Endothelial cell of umbilical vein (primary cell): ENCODE measurements at regions not wholly inside any gene's neighbourhood (a gene's known extent, or its start where the extent isn't known, plus 50 kb on each side); places are given as distances from the start of the nearest gene placed in this dataset.

Experiments used
- BruUV-seq: library from RNA; stranded (reverse); fragments of 400-500 nt; replicated peaks from 2 replicates; lab custom pipeline; 2021; lab: Mats Ljungman, UMichigan
- CTCF ChIA-PET: fragments of 300-600, 350-600 bp; sonication (Branson Sonifier 250); formaldehyde crosslinking; loops from one replicate; lab custom pipeline; 2021; ENCODE audit warnings: antibody characterized with exemption, inconsistent platforms; lab: Charles Lee
- POLR2A ChIA-PET: fragments of 300-600, 350-600 bp; sonication (Branson Sonifier 250); formaldehyde crosslinking; loops from one replicate; lab custom pipeline; 2021; ENCODE audit warnings: antibody characterized with exemption, inconsistent platforms; lab: Charles Lee
- DNase-seq: peaks from one replicate; pipeline ENCODE4 v3.0.0-alpha.2; 2011; ENCODE audit warnings: low read depth, low spot score
- FAIRE-seq: peaks from 2 replicates; lab custom pipeline; 2011; peaks lifted over from hg19 to GRCh38; lab: Jason Lieb, UNC
- H2AFZ ChIP-seq: 2 replicates; pipeline ENCODE4 v1.6.0; 2012; ENCODE audit warnings: low read depth, low read length, control low read depth, inconsistent platforms
- H3K27ac ChIP-seq: 2 replicates; pipeline ENCODE4 v1.5.1; 2011; ENCODE audit warnings: low read depth, mild to moderate bottlenecking, control low read depth, low read length, moderate library complexity; ENCODE audit not compliant: insufficient read depth
- H3K27me3 ChIP-seq, 2 experiments: 2 replicates each; pipeline versions ENCODE4 v1.6.0 to v1.6.1; 2011; ENCODE audit warnings: low read length in 2 of 2, mixed read lengths in 1 of 2; ENCODE audit not compliant: control insufficient read depth in 2 of 2, insufficient read depth in 2 of 2
- H3K36me3 ChIP-seq, 2 experiments: 2 replicates in 1 of 2; 3 replicates in 1 of 2; pipeline ENCODE4 v1.5.1; 2011; ENCODE audit warnings: low read length in 2 of 2, mild to moderate bottlenecking in 1 of 2, moderate library complexity in 1 of 2; ENCODE audit not compliant: control insufficient read depth in 2 of 2, insufficient read depth in 2 of 2; ENCODE audit errors: extremely low read depth in 1 of 2
- H3K4me1 ChIP-seq: 3 replicates; pipeline ENCODE4 v1.5.1; 2011; ENCODE audit warnings: mild to moderate bottlenecking, low read length; ENCODE audit not compliant: control insufficient read depth, insufficient read depth; ENCODE audit errors: extremely low read depth
- H3K4me2 ChIP-seq: 2 replicates; pipeline ENCODE4 v1.6.1; 2011; ENCODE audit warnings: low read length, control low read depth, mixed read lengths; ENCODE audit not compliant: insufficient read depth
- H3K4me3 ChIP-seq, 3 experiments: fragments of 200-600 bp in 1 of 3; sonication (generic), shearing (Covaris generic) in 1 of 3; replicated peaks in 1 of 3; 2 replicates each; pipeline ENCODE4 v1.5.1; 2011 to 2016; ENCODE audit warnings: control low read depth in 3 of 3, low read length in 3 of 3, mild to moderate bottlenecking in 2 of 3, inconsistent platforms in 1 of 3, low read depth in 1 of 3, moderate library complexity in 1 of 3; ENCODE audit not compliant: insufficient read depth in 1 of 3
- H3K79me2 ChIP-seq: 2 replicates; pipeline ENCODE4 v1.6.0; 2012; ENCODE audit warnings: low read length, inconsistent platforms; ENCODE audit not compliant: control insufficient read depth, insufficient read depth
- H3K9ac ChIP-seq: replicated peaks from 2 replicates; pipeline ENCODE3; 2011; ENCODE audit warnings: low read length, control low read depth; ENCODE audit not compliant: insufficient read depth; ENCODE audit errors: extremely low read depth
- H3K9me1 ChIP-seq: replicated peaks from 3 replicates; pipeline ENCODE4 v1.6.0; 2011; ENCODE audit warnings: mild to moderate bottlenecking, low read length; ENCODE audit not compliant: control insufficient read depth, insufficient read depth; ENCODE audit errors: extremely low read depth
- H3K9me3 ChIP-seq: replicated peaks from 2 replicates; pipeline ENCODE4 v1.5.1; 2012; ENCODE audit warnings: low read length, inconsistent platforms; ENCODE audit not compliant: control insufficient read depth, insufficient read depth
- H4K20me1 ChIP-seq: replicated peaks from 2 replicates; pipeline ENCODE3; 2011; ENCODE audit warnings: mild to moderate bottlenecking, low read length; ENCODE audit not compliant: control insufficient read depth, insufficient read depth; ENCODE audit errors: extremely low read depth
- CTCF ChIP-seq, 2 donors: IDR thresholded peaks; 1 replicate in 1 of 2; 2 replicates in 1 of 2; pipeline ENCODE4 v1.5.1; 2011; ENCODE audit warnings: low read length in 2 of 2, mild to moderate bottlenecking in 2 of 2, moderate library complexity in 2 of 2, control low read depth in 1 of 2, inconsistent platforms in 1 of 2, low read depth in 1 of 2; ENCODE audit not compliant: insufficient read depth in 1 of 2; ENCODE audit errors: extremely low read depth in 1 of 2
- EZH2 ChIP-seq: IDR thresholded peaks from 2 replicates; pipeline ENCODE4 v1.6.1; 2012; ENCODE audit warnings: borderline replicate concordance, low read depth, mild to moderate bottlenecking, moderate library complexity, low read length, inconsistent platforms; ENCODE audit not compliant: severe bottlenecking
- FOS ChIP-seq: IDR thresholded peaks from 2 replicates; pipeline ENCODE4 v1.6.1; 2011; ENCODE audit warnings: mild to moderate bottlenecking, low read length, moderate library complexity, borderline replicate concordance; ENCODE audit not compliant: insufficient read depth
- GATA2 ChIP-seq: IDR thresholded peaks from 2 replicates; pipeline ENCODE4 v1.7.0; 2011; ENCODE audit warnings: low read depth, mild to moderate bottlenecking, moderate library complexity, mixed read lengths, low read length; ENCODE audit not compliant: insufficient read length, insufficient read depth
- JUN ChIP-seq: IDR thresholded peaks from 2 replicates; pipeline ENCODE4 v1.6.1; 2011; ENCODE audit warnings: borderline replicate concordance, low read depth; ENCODE audit not compliant: insufficient read length, insufficient read depth
- MAX ChIP-seq: IDR thresholded peaks from 2 replicates; pipeline ENCODE4 v1.6.1; 2011; ENCODE audit not compliant: insufficient read depth, insufficient read length
- MYC ChIP-seq: IDR thresholded peaks from one replicate; pipeline ENCODE4 v1.6.1; 2011; ENCODE audit warnings: mild to moderate bottlenecking, low read depth, low read length
- POLR2A ChIP-seq: IDR thresholded peaks from 2 replicates; pipeline ENCODE4 v1.6.1; 2012; ENCODE audit warnings: low read depth, mild to moderate bottlenecking, control low read depth, low read length
- POLR2AphosphoS5 ChIP-seq: IDR thresholded peaks from 2 replicates; pipeline ENCODE4 v1.6.1; 2012; ENCODE audit warnings: low read depth, mild to moderate bottlenecking, control low read depth, low read length, moderate library complexity; ENCODE audit not compliant: insufficient read depth
- dilution Hi-C: fragments of 300-500 bp; cut with MboI; formaldehyde crosslinking; loops from one replicate; pipeline ENCODE4 v1.15.0; 2019; ENCODE audit warnings: low sequenced_read_pairs; ENCODE audit not compliant: extremely low pct_ligation_motif_present
- intact Hi-C: fragments of 100-400 bp; cut with micrococcal nuclease; formaldehyde crosslinking; loops from one replicate; pipeline ENCODE4 v1.10.0; 2022

GRCh38 chr5:51598026-51598425 is 214.8 kb downstream of the ISL1 start:
- no peak for FAIRE-seq
- dilution Hi-C loops = no loop called here

More at GRCh38 chr5:51598026-51598425, 214.8 kb downstream of the ISL1 start:
- H4K20me1 ChIP-seq = no peaks in the 10 kb centered on the region
- no peak overlapping the region for H3K4me2 ChIP-seq
- H3K79me2 ChIP-seq = no peaks in the 10 kb centered on the region
- H3K9ac ChIP-seq = no peak overlapping the region
- H3K9me1 ChIP-seq = no peaks in the 10 kb centered on the region
- H2AFZ ChIP-seq = no peak overlapping the region
- ChIA-PET POLR2A (no interaction called here), CTCF (no interaction called here)
- no peak for DNase-seq
- no peaks in the 10 kb centered on the region for H3K9me3 ChIP-seq
- no peak overlapping the region for H3K4me3 ChIP-seq
- no peak overlapping the region for H3K27ac ChIP-seq
- H3K27me3 ChIP-seq = no peaks in the 10 kb centered on the region
- intact Hi-C loops = no loop called here
- no peaks in the 10 kb centered on the region for H3K36me3 ChIP-seq
- H3K4me1 ChIP-seq = no peaks in the 10 kb centered on the region
- BruUV-seq = no TSS peak
- no peak for TF ChIP-seq MYC
- no peak for TF ChIP-seq FOS
- no peak for TF ChIP-seq EZH2
- no peak for TF ChIP-seq CTCF (IDR thresholded peaks at IDR 0.05; ENCODE audit: extremely low read depth in 1 of 2, insufficient read depth in 1 of 2, low read depth in 1 of 2, low read length in 2 of 2)
- TF ChIP-seq JUN = no peak
- TF ChIP-seq POLR2A = no peak
- TF ChIP-seq MAX = no peak
- TF ChIP-seq GATA2 = no peak
- TF ChIP-seq POLR2AphosphoS5 = no peak
